HCT116 (cell line): ENCODE measurements at regions not wholly inside any gene's neighbourhood (a gene's known extent, or its start where the extent isn't known, plus 50 kb on each side); places are given as distances from the start of the nearest gene placed in this dataset.

Experiments
- ATAC-seq: fragments of 200-7000 bp; cut with Tn5 transposase; 2 replicates; pipeline ENCODE4 v1.9.1; 2020; ENCODE audit warnings: mild to moderate bottlenecking, moderate library complexity
- BruUV-seq: library from RNA; stranded (reverse); fragments of 400-500 nt; replicated peaks from 2 replicates; lab custom pipeline; 2021; lab: Mats Ljungman, UMichigan
- CTCF ChIA-PET: fragments of 300-600 bp; sonication (Branson Sonifier 250); formaldehyde crosslinking; loops from one replicate; lab custom pipeline; 2021; ENCODE audit warnings: antibody characterized with exemption; lab: Charles Lee
- POLR2A ChIA-PET: fragments of 300-600, 350-600 bp; sonication (Branson Sonifier 250); formaldehyde crosslinking; loops from one replicate; lab custom pipeline; 2021; ENCODE audit warnings: antibody characterized with exemption; lab: Charles Lee
- RAD21 ChIA-PET, 2 experiments: fragments of 300-600 bp; sonication (Branson Sonifier 250); formaldehyde crosslinking; loops; one replicate each; lab custom pipeline; 2023; ENCODE audit warnings: low total read pairs in 2 of 2; ENCODE audit not compliant: uncharacterized antibody in 2 of 2, unreplicated experiment in 2 of 2, low non-redundant PET in 1 of 2; lab: Charles Lee
- DNase-seq: peaks from one replicate; pipeline ENCODE4 v3.0.0-alpha.2; 2010; ENCODE audit warnings: low read depth, low spot score
- H2AFZ ChIP-seq: fragments of 200-600 bp; shearing (Covaris generic), sonication (generic); 2 replicates; pipeline ENCODE4 v1.6.1; 2017; ENCODE audit warnings: low read depth, mixed run types, mixed read lengths, antibody characterized with exemption, low read length; ENCODE audit not compliant: poor library complexity, severe bottlenecking
- H3K27ac ChIP-seq: 2 replicates; pipeline ENCODE4 v1.5.1; 2012; ENCODE audit warnings: low read depth, low read length
- H3K27me3 ChIP-seq: fragments of 200-600 bp; sonication (generic); 2 replicates; pipeline ENCODE4 v1.6.1; 2016; ENCODE audit warnings: mixed run types, low read length, mixed read lengths; ENCODE audit not compliant: insufficient read depth
- H3K36me3 ChIP-seq, 2 experiments: fragments of 200-500 bp in 1 of 2; fragments of 200-600 bp in 1 of 2; sonication (Bioruptor generic) in 1 of 2; sonication (generic) in 1 of 2; 2 replicates each; pipeline versions ENCODE4 v1.5.1 to v1.6.1; 2014 to 2016; ENCODE audit warnings: low read length in 2 of 2, inconsistent platforms in 1 of 2, mixed read lengths in 1 of 2, mixed run types in 1 of 2; ENCODE audit not compliant: insufficient read depth in 2 of 2, control insufficient read depth in 1 of 2
- H3K4me1 ChIP-seq, 2 experiments: fragments of 200-600 bp in 1 of 2; sonication (generic) in 1 of 2; 2 replicates each; pipeline versions ENCODE4 v1.5.1 to v1.6.1; 2012 to 2017; ENCODE audit warnings: low read length in 2 of 2, inconsistent platforms in 1 of 2, mild to moderate bottlenecking in 1 of 2, mixed read lengths in 1 of 2, mixed run types in 1 of 2, moderate library complexity in 1 of 2; ENCODE audit not compliant: insufficient read depth in 2 of 2, control insufficient read depth in 1 of 2
- H3K4me2 ChIP-seq: fragments of 200-600 bp; sonication (generic); 2 replicates; pipeline ENCODE4 v1.6.1; 2017; ENCODE audit warnings: mixed run types, low read length, mixed read lengths
- H3K4me3 ChIP-seq, 2 experiments: fragments of 200-600 bp in 1 of 2; sonication (generic) in 1 of 2; replicated peaks in 1 of 2; 2 replicates each; pipeline ENCODE4 v1.5.1; 2011 to 2016; ENCODE audit warnings: low read length in 2 of 2, control low read depth in 1 of 2, low read depth in 1 of 2, mild to moderate bottlenecking in 1 of 2, mixed read lengths in 1 of 2, mixed run types in 1 of 2
- H3K79me2 ChIP-seq: fragments of 200-600 bp; sonication (generic); 2 replicates; pipeline ENCODE4 v1.6.1; 2017; ENCODE audit warnings: mild to moderate bottlenecking, mixed run types, low read length, moderate library complexity, mixed read lengths; ENCODE audit not compliant: insufficient read depth
- H3K9ac ChIP-seq: fragments of 200-600 bp; sonication (generic); 2 replicates; pipeline ENCODE4 v1.6.1; 2016; ENCODE audit warnings: low read length, mixed read lengths
- H3K9me2 ChIP-seq: fragments of 200-600 bp; sonication (generic), shearing (Covaris generic); 2 replicates; pipeline ENCODE4 v1.6.1; 2017; ENCODE audit warnings: mixed run types, mild to moderate bottlenecking, moderate library complexity; ENCODE audit not compliant: insufficient read depth
- H3K9me3 ChIP-seq, 2 experiments: fragments of 200-500 bp in 1 of 2; fragments of 200-600 bp in 1 of 2; sonication (Bioruptor generic) in 1 of 2; sonication (generic) in 1 of 2; 2 replicates each; pipeline ENCODE4 v1.6.1; 2014 to 2017; ENCODE audit warnings: low read length in 2 of 2, mixed read lengths in 2 of 2, inconsistent platforms in 1 of 2, low read depth in 1 of 2, mild to moderate bottlenecking in 1 of 2, mixed run types in 1 of 2, moderate library complexity in 1 of 2; ENCODE audit not compliant: control insufficient read depth in 1 of 2, insufficient read depth in 1 of 2
- H4K20me1 ChIP-seq: fragments of 200-600 bp; sonication (generic), shearing (Covaris generic); 2 replicates; pipeline ENCODE4 v1.6.1; 2017; ENCODE audit warnings: mixed run types, mild to moderate bottlenecking, moderate library complexity; ENCODE audit not compliant: insufficient read depth
- ATF3 ChIP-seq: IDR thresholded peaks from 2 replicates; pipeline ENCODE4 v1.6.1; 2012
- CBX3 ChIP-seq: IDR thresholded peaks from 2 replicates; pipeline ENCODE4 v1.6.1; 2012; ENCODE audit warnings: low read depth
- CEBPB ChIP-seq: IDR thresholded peaks from 2 replicates; pipeline ENCODE4 v1.6.1; 2012; ENCODE audit warnings: low read depth
- ELF1 ChIP-seq: IDR thresholded peaks from 2 replicates; pipeline ENCODE4 v1.6.1; 2012; ENCODE audit warnings: low read depth, borderline replicate concordance
- EZH2 ChIP-seq: fragments of 200-600 bp; sonication (generic); IDR thresholded peaks from 2 replicates; pipeline ENCODE4 v1.6.1; 2017; ENCODE audit warnings: antibody characterized with exemption, mixed run types
- RAD21 ChIP-seq: IDR thresholded peaks from 2 replicates; pipeline ENCODE4 v1.6.1; 2012; ENCODE audit warnings: low read depth, mild to moderate bottlenecking
- ZBTB33 ChIP-seq: IDR thresholded peaks from 2 replicates; pipeline ENCODE4 v1.6.1; 2011; ENCODE audit warnings: mild to moderate bottlenecking, low read length, moderate library complexity; ENCODE audit not compliant: insufficient replicate concordance; ENCODE audit errors: extremely low read depth
- ZFX ChIP-seq: fragments of 450-650 bp; IDR thresholded peaks from 2 replicates; pipeline ENCODE4 v1.6.1; 2017
- ZNF274 ChIP-seq: fragments of 200-500 bp; sonication (Bioruptor generic); IDR thresholded peaks from 2 replicates; pipeline ENCODE4 v1.6.1; 2014; ENCODE audit warnings: mild to moderate bottlenecking, low read depth, low read length, inconsistent platforms
- intact Hi-C: fragments of 100-400 bp; cut with micrococcal nuclease; formaldehyde crosslinking; loops from 2 replicates; pipeline ENCODE4 v1.10.0; 2022
- TF ChIP-seq, protein P1 (sequence below): IDR thresholded peaks from 2 replicates; pipeline ENCODE4 v1.6.1; 2012; ENCODE audit warnings: low read depth

GRCh38 chr3:82999777-83000176 is 1238.3 kb upstream of the GBE1 start:
- Histone ChIP-seq H3K4me3 (no peak overlapping the region), H2AFZ (no peak overlapping the region), H3K36me3 (no peaks in the 10 kb centered on the region), H3K79me2 (no peaks in the 10 kb centered on the region), H3K27ac (no peak overlapping the region), H3K4me2 (no peak overlapping the region), H4K20me1 (no peaks in the 10 kb centered on the region), H3K9ac (no peak overlapping the region), H3K27me3 (no peaks in the 10 kb centered on the region), H3K4me1 (no peaks in the 10 kb centered on the region), H3K9me2 (no peaks in the 10 kb centered on the region), H3K9me3 (peaks cover 0 to 3% of the 10 kb centered on the region in 2 experiments; a peak in 1 of 4 replicates)
- POLR2A ChIA-PET, result no interaction called here
- ATAC-seq, result no peak
- RAD21 ChIA-PET, result no interaction called here
- intact Hi-C loops, result no loop called here
- no peak for DNase-seq
- no peak for TF ChIP-seq RAD21
- TF ChIP-seq ZNF274, result no peak
- TF ChIP-seq ELF1, result no peak
- no peak for TF ChIP-seq CEBPB
- TF ChIP-seq CBX3, result no peak
- TF ChIP-seq EZH2, result no peak
- no peak for TF ChIP-seq ATF3
- CTCF ChIA-PET, result no interaction called here
- no TSS peak for BruUV-seq

GRCh38 chr3:82978368-82978767 is 1216.9 kb upstream of the GBE1 start:
- no TSS peak for BruUV-seq
- Histone ChIP-seq H2AFZ (no peak overlapping the region), H3K4me3 (no peak overlapping the region), H3K27ac (no peak overlapping the region), H3K79me2 (no peaks in the 10 kb centered on the region), H3K9me2 (no peaks in the 10 kb centered on the region), H3K9ac (no peak overlapping the region), H3K4me2 (no peak overlapping the region), H4K20me1 (no peaks in the 10 kb centered on the region), H3K9me3 (peaks cover 2 to 4% of the 10 kb centered on the region in 2 experiments; a peak in 3 of 4 replicates), H3K4me1 (no peaks in the 10 kb centered on the region), H3K27me3 (no peaks in the 10 kb centered on the region), H3K36me3 (no peaks in the 10 kb centered on the region)
- ATAC-seq, result no peak
- CTCF ChIA-PET, result no interaction called here
- POLR2A ChIA-PET, result no interaction called here
- RAD21 ChIA-PET, result no interaction called here
- intact Hi-C loops, result no loop called here
- TF ChIP-seq, protein P1, sequence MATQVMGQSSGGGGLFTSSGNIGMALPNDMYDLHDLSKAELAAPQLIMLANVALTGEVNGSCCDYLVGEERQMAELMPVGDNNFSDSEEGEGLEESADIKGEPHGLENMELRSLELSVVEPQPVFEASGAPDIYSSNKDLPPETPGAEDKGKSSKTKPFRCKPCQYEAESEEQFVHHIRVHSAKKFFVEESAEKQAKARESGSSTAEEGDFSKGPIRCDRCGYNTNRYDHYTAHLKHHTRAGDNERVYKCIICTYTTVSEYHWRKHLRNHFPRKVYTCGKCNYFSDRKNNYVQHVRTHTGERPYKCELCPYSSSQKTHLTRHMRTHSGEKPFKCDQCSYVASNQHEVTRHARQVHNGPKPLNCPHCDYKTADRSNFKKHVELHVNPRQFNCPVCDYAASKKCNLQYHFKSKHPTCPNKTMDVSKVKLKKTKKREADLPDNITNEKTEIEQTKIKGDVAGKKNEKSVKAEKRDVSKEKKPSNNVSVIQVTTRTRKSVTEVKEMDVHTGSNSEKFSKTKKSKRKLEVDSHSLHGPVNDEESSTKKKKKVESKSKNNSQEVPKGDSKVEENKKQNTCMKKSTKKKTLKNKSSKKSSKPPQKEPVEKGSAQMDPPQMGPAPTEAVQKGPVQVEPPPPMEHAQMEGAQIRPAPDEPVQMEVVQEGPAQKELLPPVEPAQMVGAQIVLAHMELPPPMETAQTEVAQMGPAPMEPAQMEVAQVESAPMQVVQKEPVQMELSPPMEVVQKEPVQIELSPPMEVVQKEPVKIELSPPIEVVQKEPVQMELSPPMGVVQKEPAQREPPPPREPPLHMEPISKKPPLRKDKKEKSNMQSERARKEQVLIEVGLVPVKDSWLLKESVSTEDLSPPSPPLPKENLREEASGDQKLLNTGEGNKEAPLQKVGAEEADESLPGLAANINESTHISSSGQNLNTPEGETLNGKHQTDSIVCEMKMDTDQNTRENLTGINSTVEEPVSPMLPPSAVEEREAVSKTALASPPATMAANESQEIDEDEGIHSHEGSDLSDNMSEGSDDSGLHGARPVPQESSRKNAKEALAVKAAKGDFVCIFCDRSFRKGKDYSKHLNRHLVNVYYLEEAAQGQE, result no peak
- TF ChIP-seq ZNF274 (no peak), ZFX (no peak), ZBTB33 (no peak)
- no peak for DNase-seq
